Ramos (cell line): ENCODE measurements at regions not wholly inside any gene's neighbourhood (a gene's known extent, or its start where the extent isn't known, plus 50 kb on each side); places are given as distances from the start of the nearest gene placed in this dataset.

Experiments
- in situ Hi-C: fragments of 300-500 bp; cut with MboI; formaldehyde crosslinking; loops from one replicate; pipeline ENCODE4 v1.14.3; 2022; ENCODE audit warnings: low sequenced_read_pairs; ENCODE audit not compliant: unreplicated experiment

DNA sequence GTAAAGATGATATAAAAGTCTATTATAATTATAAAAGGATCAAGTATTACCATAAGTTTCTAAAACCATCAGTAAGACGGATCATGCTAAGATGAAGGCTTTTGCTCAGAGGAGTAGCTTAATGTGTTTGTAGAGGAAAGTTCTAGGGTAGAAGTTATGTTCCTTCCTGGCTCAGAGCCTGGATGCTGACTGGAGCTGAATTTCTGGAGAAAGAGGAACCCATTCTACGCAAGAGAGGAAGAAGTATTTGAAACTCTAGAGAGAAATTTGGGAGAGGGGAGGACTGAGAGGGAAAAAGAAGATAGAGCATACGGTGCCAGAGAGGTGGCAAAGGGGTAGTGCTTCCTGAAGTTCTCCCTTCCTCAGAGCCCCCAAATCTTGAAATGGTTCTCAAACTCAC is 51.4 kb upstream of the SGCG start:
- in situ Hi-C loops, result no loop called here
